ENCODE measurements at regions not wholly inside any gene's neighbourhood (a gene's known extent, or its start where the extent isn't known, plus 50 kb on each side); places are given as distances from the start of the nearest gene placed in this dataset.

- TF ChIP-seq AGO1 (IDR thresholded peaks at IDR 0.05; ENCODE audit: low read depth, low read length, poor library complexity, severe bottlenecking) (no peak), HOXA7 (CRISPR knock-in tag; IDR thresholded peaks at IDR 0.05) (no peak), CHD2 (IDR thresholded peaks at IDR 0.05; ENCODE audit: low read depth, low read length) (no peak)
- no peaks in the 10 kb centered on the region for H3K79me2 ChIP-seq (ENCODE audit: insufficient read depth, low read length)
- in situ Hi-C loops (cut with HindIII; ENCODE audit: extremely low pct_ligation_motif_present, low pct_unique_long_range_greater_than_20kb) (no loop called here), intact Hi-C loops (cut with micrococcal nuclease; ENCODE audit: unreplicated experiment) (no loop called here)
- BruUV-seq (replicated peaks): no TSS peak
- ChIA-PET CTCF (ENCODE audit: low intra/inter-chr PET ratio, low total read pairs) (no interaction called here), POLR2A (no interaction called here)
- no peak overlapping the region for H3K27ac ChIP-seq (ENCODE audit: extremely low read length, insufficient read depth, low read length)
- no peak overlapping the region for H3K9ac ChIP-seq (ENCODE audit: insufficient read depth, low read depth, low read length)
- no peaks in the 10 kb centered on the region for H3K36me3 ChIP-seq (replicated peaks in 1 of 2; ENCODE audit: control insufficient read depth in 1 of 2, insufficient read depth in 2 of 2, low read length in 2 of 2)
- DNase-seq (ENCODE audit: low spot score) (no peak), FAIRE-seq (no peak), ATAC-seq (no peak; the same call in 2 of the 3 replicates)
- 0% methylated on average over 7 of the region's 7 CpGs for WGBS (ENCODE audit: low lambda C conversion rate)
- H3K27me3 ChIP-seq (ENCODE audit: control insufficient read depth in 1 of 2, insufficient read depth in 2 of 2, low read length in 2 of 2): no peaks in the 10 kb centered on the region
- H2AFZ ChIP-seq (ENCODE audit: low read length): no peak overlapping the region
- no peak overlapping the region for H3K4me2 ChIP-seq (ENCODE audit: low read depth, low read length)
- H3K4me3 ChIP-seq (replicated peaks in 1 of 3; ENCODE audit: insufficient read depth in 1 of 3, low read depth in 2 of 3, low read length in 3 of 3): no peak overlapping the region
- H3K4me1 ChIP-seq (ENCODE audit: insufficient read depth, low read length): no peaks in the 10 kb centered on the region
- no peaks in the 10 kb centered on the region for H4K20me1 ChIP-seq (ENCODE audit: insufficient read depth, low read length)
- no peaks in the 10 kb centered on the region for H3K9me3 ChIP-seq (ENCODE audit: low read length)
Observed at GRCh38 chr16:18050234-18050633, 286.3 kb downstream of the NPIPA8 start.

- H3K9me3 ChIP-seq (ENCODE audit: low read length): no peaks in the 10 kb centered on the region
- ChIA-PET POLR2A (no interaction called here), CTCF (ENCODE audit: low intra/inter-chr PET ratio, low total read pairs) (no interaction called here)
- no peak overlapping the region for H3K4me2 ChIP-seq (ENCODE audit: low read depth, low read length)
- no peak overlapping the region for H3K27ac ChIP-seq (ENCODE audit: extremely low read length, insufficient read depth, low read length)
- H3K4me3 ChIP-seq (replicated peaks in 1 of 3; ENCODE audit: insufficient read depth in 1 of 3, low read depth in 2 of 3, low read length in 3 of 3): no peak overlapping the region
- in situ Hi-C loops (cut with HindIII; ENCODE audit: extremely low pct_ligation_motif_present, low pct_unique_long_range_greater_than_20kb): no loop called here
- no peaks in the 10 kb centered on the region for H3K4me1 ChIP-seq (ENCODE audit: insufficient read depth, low read length)
- H3K36me3 ChIP-seq (replicated peaks in 1 of 2; ENCODE audit: control insufficient read depth in 1 of 2, insufficient read depth in 2 of 2, low read length in 2 of 2): no peaks in the 10 kb centered on the region
- intact Hi-C loops (cut with micrococcal nuclease; ENCODE audit: unreplicated experiment): no loop called here
- TF ChIP-seq ZNF317 (CRISPR knock-in tag; IDR thresholded peaks at IDR 0.05) (no peak), HDAC1 (CRISPR knock-in tag; IDR thresholded peaks at IDR 0.05) (no peak), TOE1 (CRISPR knock-in tag; IDR thresholded peaks at IDR 0.05) (no peak), HNRNPL (IDR thresholded peaks at IDR 0.05; ENCODE audit: low read depth, low read length) (no peak), GATAD1 (CRISPR knock-in tag; IDR thresholded peaks at IDR 0.05) (no peak), YEATS4 (CRISPR knock-in tag; IDR thresholded peaks at IDR 0.05; ENCODE audit: borderline replicate concordance) (no peak), NFKBIZ (CRISPR knock-in tag; IDR thresholded peaks at IDR 0.05) (no peak), ZNF276 (CRISPR knock-in tag; IDR thresholded peaks at IDR 0.05; ENCODE audit: low read depth) (no peak), FOXK1 (CRISPR knock-in tag; IDR thresholded peaks at IDR 0.05; ENCODE audit: borderline replicate concordance, low read depth) (no peak)
- TF ChIP-seq, protein P1, sequence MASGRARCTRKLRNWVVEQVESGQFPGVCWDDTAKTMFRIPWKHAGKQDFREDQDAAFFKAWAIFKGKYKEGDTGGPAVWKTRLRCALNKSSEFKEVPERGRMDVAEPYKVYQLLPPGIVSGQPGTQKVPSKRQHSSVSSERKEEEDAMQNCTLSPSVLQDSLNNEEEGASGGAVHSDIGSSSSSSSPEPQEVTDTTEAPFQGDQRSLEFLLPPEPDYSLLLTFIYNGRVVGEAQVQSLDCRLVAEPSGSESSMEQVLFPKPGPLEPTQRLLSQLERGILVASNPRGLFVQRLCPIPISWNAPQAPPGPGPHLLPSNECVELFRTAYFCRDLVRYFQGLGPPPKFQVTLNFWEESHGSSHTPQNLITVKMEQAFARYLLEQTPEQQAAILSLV (CRISPR knock-in tag; IDR thresholded peaks at IDR 0.05; ENCODE audit: borderline replicate concordance): no peak
- 17% methylated on average over 6 of the region's 6 CpGs for WGBS (ENCODE audit: low lambda C conversion rate)
- ATAC-seq (no peak), FAIRE-seq (no peak), DNase-seq (ENCODE audit: low spot score) (no peak)
- H3K27me3 ChIP-seq (ENCODE audit: control insufficient read depth in 1 of 2, insufficient read depth in 2 of 2, low read length in 2 of 2): no peaks in the 10 kb centered on the region
- no peak overlapping the region for H3K9ac ChIP-seq (ENCODE audit: insufficient read depth, low read depth, low read length)
- no peaks in the 10 kb centered on the region for H4K20me1 ChIP-seq (ENCODE audit: insufficient read depth, low read length)
- H3K79me2 ChIP-seq (ENCODE audit: insufficient read depth, low read length): no peaks in the 10 kb centered on the region
- H2AFZ ChIP-seq (ENCODE audit: low read length): no peak overlapping the region
- no TSS peak for BruUV-seq (replicated peaks)
Observed at GRCh38 chr16:18049547-18050133, 286.9 kb downstream of the NPIPA8 start.

Data from HepG2 (cell line).